ENCODE measurements at regions not wholly inside any gene's neighbourhood (a gene's known extent, or its start where the extent isn't known, plus 50 kb on each side); places are given as distances from the start of the nearest gene placed in this dataset.

DNA sequence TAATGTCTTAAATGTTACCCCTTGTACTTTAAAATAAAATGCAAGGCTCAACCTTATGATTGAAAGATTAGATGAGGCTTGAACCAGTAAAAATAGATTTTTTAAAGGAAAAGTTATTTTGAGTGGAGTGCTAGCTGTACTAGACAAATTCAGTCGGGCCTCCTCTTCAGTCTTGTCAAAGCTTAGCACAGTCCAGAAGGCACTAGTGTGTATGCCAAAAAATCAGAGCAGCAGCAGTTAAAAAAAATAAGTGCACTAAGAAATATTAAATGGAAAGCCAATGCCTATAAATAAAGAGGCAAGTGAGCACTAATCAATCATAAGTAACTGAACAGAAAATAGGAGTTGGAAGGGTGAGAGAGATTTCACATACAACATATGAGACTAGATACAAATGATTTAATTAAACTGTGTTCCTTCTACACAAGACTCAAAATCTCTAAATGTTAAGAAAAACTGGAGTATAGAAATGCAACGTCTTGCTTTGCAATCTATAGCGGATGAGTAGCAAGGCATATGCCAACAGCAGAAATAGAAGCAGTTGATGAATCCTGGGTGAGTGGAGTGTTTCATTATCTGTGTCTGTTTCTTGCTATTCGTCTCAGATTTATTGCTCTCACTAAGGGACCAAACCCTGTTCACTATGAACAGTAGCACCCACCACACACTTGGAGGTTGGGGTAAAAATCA is 172.1 kb downstream of the ETNK1 start:
- TF ChIP-seq ZNF37A (tag by site-specific recombination; IDR thresholded peaks at IDR 0.05) (no peak), ZEB2 (tag by site-specific recombination; IDR thresholded peaks at IDR 0.05) (no peak), ZBTB1 (tag by site-specific recombination; IDR thresholded peaks at IDR 0.05) (no peak)
